ENCODE measurements at regions not wholly inside any gene's neighbourhood (a gene's known extent, or its start where the extent isn't known, plus 50 kb on each side); places are given as distances from the start of the nearest gene placed in this dataset.

- no peak for DNase-seq (ENCODE audit: low spot score)
- no peak overlapping the region for H3K27ac ChIP-seq
- ChIA-PET CTCF (no interaction called here), POLR2A (ENCODE audit: low non-redundant PET) (interaction anchor here (0.6 kb wide), 1 partner anchor 1610 kb away, joined by 4 read pairs; no protein-coding TSS in a partner anchor)
- TF ChIP-seq CTCF (conservative IDR thresholded peaks at IDR 0.05; ENCODE audit: low read depth), result no peak
Measured at GRCh38 chr10:10431422-10432066, 586.1 kb upstream of the CELF2 start.

- ChIA-PET POLR2A (ENCODE audit: low non-redundant PET) (no interaction called here), CTCF (no interaction called here)
- DNase-seq (ENCODE audit: low spot score), result no peak
- H3K27ac ChIP-seq, result no peak overlapping the region
- no peak for TF ChIP-seq CTCF (conservative IDR thresholded peaks at IDR 0.05; ENCODE audit: low read depth)
Measured at GRCh38 chr10:10432296-10433035, 585.2 kb upstream of the CELF2 start.

GRCh38 chr10:10434312-10434711 lies 583.4 kb upstream of the CELF2 start:
- CTCF ChIA-PET, result no interaction called here

GRCh38 chr10:10437886-10438285 lies 579.8 kb upstream of the CELF2 start:
- POLR2A ChIA-PET (ENCODE audit: low non-redundant PET), result no interaction called here
- no peak for DNase-seq (ENCODE audit: low spot score)
- H3K27ac ChIP-seq, result no peak overlapping the region
- TF ChIP-seq CTCF (conservative IDR thresholded peaks at IDR 0.05; ENCODE audit: low read depth), result no peak
- CTCF ChIA-PET, result no interaction called here

More at GRCh38 chr10:10434312-10434711, 583.4 kb upstream of the CELF2 start:
- DNase-seq (ENCODE audit: low spot score), result no peak
- no peak overlapping the region for H3K27ac ChIP-seq
- TF ChIP-seq CTCF (conservative IDR thresholded peaks at IDR 0.05; ENCODE audit: low read depth), result no peak
- POLR2A ChIA-PET (ENCODE audit: low non-redundant PET), result no interaction called here

- TF ChIP-seq CTCF (conservative IDR thresholded peaks at IDR 0.05; ENCODE audit: low read depth), result no peak
- no peak overlapping the region for H3K27ac ChIP-seq
- no peak for DNase-seq (ENCODE audit: low spot score)
- POLR2A ChIA-PET (ENCODE audit: low non-redundant PET), result no interaction called here
- CTCF ChIA-PET, result no interaction called here
Measured at GRCh38 chr10:10438335-10439100, 579.2 kb upstream of the CELF2 start.

- ChIA-PET CTCF (no interaction called here), POLR2A (ENCODE audit: low non-redundant PET) (no interaction called here)
- DNase-seq (ENCODE audit: low spot score), result no peak
- TF ChIP-seq CTCF (conservative IDR thresholded peaks at IDR 0.05; ENCODE audit: low read depth), result no peak
- H3K27ac ChIP-seq, result no peak overlapping the region
Measured at GRCh38 chr10:10456856-10457255, 560.8 kb upstream of the CELF2 start.

Measured in RWPE1 (cell line).